SK-N-SH treated with all-trans-retinoic acid at 6 μM for 48 hours (cell line): ENCODE measurements at regions not wholly inside any gene's neighbourhood (a gene's known extent, or its start where the extent isn't known, plus 50 kb on each side); places are given as distances from the start of the nearest gene placed in this dataset.

Experiments
- ARNTL ChIP-seq: fragments of 450-650 bp; formaldehyde crosslinking; IDR thresholded peaks from 2 replicates; pipeline ENCODE4 v1.5.0; 2020; ENCODE audit warnings: low read depth, mild to moderate bottlenecking, moderate library complexity, borderline replicate concordance
- BACH2 ChIP-seq: fragments of 250-450 bp; sonication (Bioruptor Pico); IDR thresholded peaks from 2 replicates; pipeline ENCODE4 v1.9.0; 2021; ENCODE audit warnings: mild to moderate bottlenecking, borderline replicate concordance
- RARB ChIP-seq: fragments of 250-450 bp; sonication (Bioruptor Pico); IDR thresholded peaks from 2 replicates; pipeline ENCODE4 v1.8.0; 2021; ENCODE audit warnings: mild to moderate bottlenecking, moderate library complexity
- SNAI2 ChIP-seq: fragments of 250-450 bp; sonication (Bioruptor Pico); IDR thresholded peaks from 2 replicates; pipeline ENCODE4 v1.5.0; 2020; ENCODE audit warnings: mild to moderate bottlenecking, moderate library complexity
- ZC3H10 ChIP-seq: fragments of 250-450 bp; sonication (Bioruptor Pico); IDR thresholded peaks from 2 replicates; pipeline ENCODE4 v1.5.1; 2021; ENCODE audit warnings: mild to moderate bottlenecking, moderate library complexity
- ZFP3 ChIP-seq: fragments of 250-450 bp; sonication (Bioruptor Pico); IDR thresholded peaks from 2 replicates; pipeline ENCODE4 v1.5.0; 2020; ENCODE audit warnings: mild to moderate bottlenecking, moderate library complexity
- ZNF8 ChIP-seq: fragments of 450-650 bp; formaldehyde crosslinking; IDR thresholded peaks from 2 replicates; pipeline ENCODE4 v1.5.0; 2020; ENCODE audit warnings: mild to moderate bottlenecking, moderate library complexity
- TF ChIP-seq, protein P1 (sequence below): fragments of 250-450 bp; sonication (Bioruptor Pico); IDR thresholded peaks from 2 replicates; pipeline ENCODE4 v1.8.0; 2020; ENCODE audit warnings: mild to moderate bottlenecking, moderate library complexity, borderline replicate concordance
- TF ChIP-seq, protein P2 (sequence below): fragments of 250-450 bp; sonication (Bioruptor Pico); IDR thresholded peaks from 2 replicates; pipeline ENCODE4 v1.5.1; 2021; ENCODE audit warnings: mild to moderate bottlenecking, moderate library complexity
- TF ChIP-seq, protein P3 (sequence below): fragments of 250-450 bp; sonication (Bioruptor Pico); IDR thresholded peaks from 2 replicates; pipeline ENCODE4 v1.8.0; 2021; ENCODE audit warnings: low read depth, mild to moderate bottlenecking, moderate library complexity, borderline replicate concordance
- TF ChIP-seq, protein P4 (sequence below): fragments of 250-450 bp; sonication (Bioruptor Pico); IDR thresholded peaks from 2 replicates; pipeline ENCODE4 v1.5.0; 2020; ENCODE audit warnings: mild to moderate bottlenecking, moderate library complexity

- TF ChIP-seq BACH2 (no peak), ARNTL (CRISPR knock-in tag) (no peak), ZC3H10 (CRISPR knock-in tag) (no peak), RARB (no peak), ZNF8 (CRISPR knock-in tag) (no peak), SNAI2 (CRISPR knock-in tag) (no peak), ZFP3 (CRISPR knock-in tag) (no peak)
- TF ChIP-seq, protein P1, sequence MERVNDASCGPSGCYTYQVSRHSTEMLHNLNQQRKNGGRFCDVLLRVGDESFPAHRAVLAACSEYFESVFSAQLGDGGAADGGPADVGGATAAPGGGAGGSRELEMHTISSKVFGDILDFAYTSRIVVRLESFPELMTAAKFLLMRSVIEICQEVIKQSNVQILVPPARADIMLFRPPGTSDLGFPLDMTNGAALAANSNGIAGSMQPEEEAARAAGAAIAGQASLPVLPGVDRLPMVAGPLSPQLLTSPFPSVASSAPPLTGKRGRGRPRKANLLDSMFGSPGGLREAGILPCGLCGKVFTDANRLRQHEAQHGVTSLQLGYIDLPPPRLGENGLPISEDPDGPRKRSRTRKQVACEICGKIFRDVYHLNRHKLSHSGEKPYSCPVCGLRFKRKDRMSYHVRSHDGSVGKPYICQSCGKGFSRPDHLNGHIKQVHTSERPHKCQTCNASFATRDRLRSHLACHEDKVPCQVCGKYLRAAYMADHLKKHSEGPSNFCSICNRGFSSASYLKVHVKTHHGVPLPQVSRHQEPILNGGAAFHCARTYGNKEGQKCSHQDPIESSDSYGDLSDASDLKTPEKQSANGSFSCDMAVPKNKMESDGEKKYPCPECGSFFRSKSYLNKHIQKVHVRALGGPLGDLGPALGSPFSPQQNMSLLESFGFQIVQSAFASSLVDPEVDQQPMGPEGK (CRISPR knock-in tag) = no peak
- TF ChIP-seq, protein P2, sequence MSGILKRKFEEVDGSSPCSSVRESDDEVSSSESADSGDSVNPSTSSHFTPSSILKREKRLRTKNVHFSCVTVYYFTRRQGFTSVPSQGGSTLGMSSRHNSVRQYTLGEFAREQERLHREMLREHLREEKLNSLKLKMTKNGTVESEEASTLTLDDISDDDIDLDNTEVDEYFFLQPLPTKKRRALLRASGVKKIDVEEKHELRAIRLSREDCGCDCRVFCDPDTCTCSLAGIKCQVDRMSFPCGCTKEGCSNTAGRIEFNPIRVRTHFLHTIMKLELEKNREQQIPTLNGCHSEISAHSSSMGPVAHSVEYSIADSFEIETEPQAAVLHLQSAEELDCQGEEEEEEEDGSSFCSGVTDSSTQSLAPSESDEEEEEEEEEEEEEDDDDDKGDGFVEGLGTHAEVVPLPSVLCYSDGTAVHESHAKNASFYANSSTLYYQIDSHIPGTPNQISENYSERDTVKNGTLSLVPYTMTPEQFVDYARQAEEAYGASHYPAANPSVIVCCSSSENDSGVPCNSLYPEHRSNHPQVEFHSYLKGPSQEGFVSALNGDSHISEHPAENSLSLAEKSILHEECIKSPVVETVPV = no peak
- TF ChIP-seq, protein P3, sequence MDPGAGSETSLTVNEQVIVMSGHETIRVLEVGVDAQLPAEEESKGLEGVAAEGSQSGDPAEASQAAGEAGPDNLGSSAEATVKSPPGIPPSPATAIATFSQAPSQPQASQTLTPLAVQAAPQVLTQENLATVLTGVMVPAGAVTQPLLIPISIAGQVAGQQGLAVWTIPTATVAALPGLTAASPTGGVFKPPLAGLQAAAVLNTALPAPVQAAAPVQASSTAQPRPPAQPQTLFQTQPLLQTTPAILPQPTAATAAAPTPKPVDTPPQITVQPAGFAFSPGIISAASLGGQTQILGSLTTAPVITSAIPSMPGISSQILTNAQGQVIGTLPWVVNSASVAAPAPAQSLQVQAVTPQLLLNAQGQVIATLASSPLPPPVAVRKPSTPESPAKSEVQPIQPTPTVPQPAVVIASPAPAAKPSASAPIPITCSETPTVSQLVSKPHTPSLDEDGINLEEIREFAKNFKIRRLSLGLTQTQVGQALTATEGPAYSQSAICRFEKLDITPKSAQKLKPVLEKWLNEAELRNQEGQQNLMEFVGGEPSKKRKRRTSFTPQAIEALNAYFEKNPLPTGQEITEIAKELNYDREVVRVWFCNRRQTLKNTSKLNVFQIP (CRISPR knock-in tag) = no peak
- TF ChIP-seq, protein P4, sequence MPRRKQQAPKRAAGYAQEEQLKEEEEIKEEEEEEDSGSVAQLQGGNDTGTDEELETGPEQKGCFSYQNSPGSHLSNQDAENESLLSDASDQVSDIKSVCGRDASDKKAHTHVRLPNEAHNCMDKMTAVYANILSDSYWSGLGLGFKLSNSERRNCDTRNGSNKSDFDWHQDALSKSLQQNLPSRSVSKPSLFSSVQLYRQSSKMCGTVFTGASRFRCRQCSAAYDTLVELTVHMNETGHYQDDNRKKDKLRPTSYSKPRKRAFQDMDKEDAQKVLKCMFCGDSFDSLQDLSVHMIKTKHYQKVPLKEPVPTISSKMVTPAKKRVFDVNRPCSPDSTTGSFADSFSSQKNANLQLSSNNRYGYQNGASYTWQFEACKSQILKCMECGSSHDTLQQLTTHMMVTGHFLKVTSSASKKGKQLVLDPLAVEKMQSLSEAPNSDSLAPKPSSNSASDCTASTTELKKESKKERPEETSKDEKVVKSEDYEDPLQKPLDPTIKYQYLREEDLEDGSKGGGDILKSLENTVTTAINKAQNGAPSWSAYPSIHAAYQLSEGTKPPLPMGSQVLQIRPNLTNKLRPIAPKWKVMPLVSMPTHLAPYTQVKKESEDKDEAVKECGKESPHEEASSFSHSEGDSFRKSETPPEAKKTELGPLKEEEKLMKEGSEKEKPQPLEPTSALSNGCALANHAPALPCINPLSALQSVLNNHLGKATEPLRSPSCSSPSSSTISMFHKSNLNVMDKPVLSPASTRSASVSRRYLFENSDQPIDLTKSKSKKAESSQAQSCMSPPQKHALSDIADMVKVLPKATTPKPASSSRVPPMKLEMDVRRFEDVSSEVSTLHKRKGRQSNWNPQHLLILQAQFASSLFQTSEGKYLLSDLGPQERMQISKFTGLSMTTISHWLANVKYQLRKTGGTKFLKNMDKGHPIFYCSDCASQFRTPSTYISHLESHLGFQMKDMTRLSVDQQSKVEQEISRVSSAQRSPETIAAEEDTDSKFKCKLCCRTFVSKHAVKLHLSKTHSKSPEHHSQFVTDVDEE = no peak
These were observed 163.6 kb downstream of the SPATA31D1 start for GRCh38 chr9:82152181-82152580.
